ENCODE measurements at regions not wholly inside any gene's neighbourhood (a gene's known extent, or its start where the extent isn't known, plus 50 kb on each side); places are given as distances from the start of the nearest gene placed in this dataset.
"Not testable (repeated sequence)": the region's sequence is repeated elsewhere in the genome, so short reads cannot be mapped to it uniquely, and the experiment has no call there.

GRCh38 chr2:175755169-175755568 lies 246.9 kb downstream of the LNPK start:
- DNase-seq = no peak

- no peak for DNase-seq
These were observed 251.9 kb downstream of the LNPK start for GRCh38 chr2:175750195-175750594.

- DNase-seq = no peak
These were observed 256.2 kb downstream of the LNPK start for GRCh38 chr2:175745911-175746310.

DNA sequence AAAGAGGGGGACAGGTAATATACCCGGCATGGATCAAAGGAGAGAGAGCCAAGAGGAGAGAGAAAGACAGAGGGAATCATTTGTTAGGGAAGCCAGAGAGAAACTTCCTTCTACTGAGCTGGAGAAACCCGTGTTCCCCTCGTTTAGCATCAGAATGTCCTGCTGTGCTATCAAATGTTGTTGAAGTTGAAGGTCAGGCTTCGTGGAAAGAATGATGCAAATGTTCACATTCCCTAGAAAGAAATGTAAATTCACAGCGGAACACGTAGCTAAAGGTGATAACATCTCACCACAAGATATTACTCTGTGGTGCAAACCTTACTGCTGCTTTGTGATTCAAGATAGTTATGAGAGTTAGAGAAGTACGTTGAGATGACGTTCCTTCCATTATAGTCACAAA lies 258.1 kb downstream of the LNPK start:
- DNase-seq = no peak

DNA sequence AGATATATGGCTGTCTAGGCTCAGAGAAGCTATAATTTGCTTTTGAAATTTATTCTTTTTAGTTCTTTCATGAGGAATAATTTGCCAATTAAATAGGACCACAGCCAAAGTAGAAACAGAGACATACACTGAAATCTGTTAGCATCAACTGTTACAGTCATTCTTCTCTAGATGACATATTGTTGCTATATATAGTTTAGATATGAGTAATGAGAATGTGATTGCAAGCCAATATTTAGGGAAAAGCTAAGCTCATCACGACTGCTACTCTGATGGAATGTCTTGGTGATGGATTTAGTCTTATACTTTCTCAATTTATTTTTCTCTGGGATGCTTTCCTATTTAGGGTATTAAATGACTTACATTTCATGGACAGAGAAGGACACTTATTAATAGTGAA lies 259.1 kb downstream of the LNPK start:
- DNase-seq = no peak

GRCh38 chr2:175742367-175742766 lies 259.7 kb downstream of the LNPK start:
- no peak for DNase-seq

DNA sequence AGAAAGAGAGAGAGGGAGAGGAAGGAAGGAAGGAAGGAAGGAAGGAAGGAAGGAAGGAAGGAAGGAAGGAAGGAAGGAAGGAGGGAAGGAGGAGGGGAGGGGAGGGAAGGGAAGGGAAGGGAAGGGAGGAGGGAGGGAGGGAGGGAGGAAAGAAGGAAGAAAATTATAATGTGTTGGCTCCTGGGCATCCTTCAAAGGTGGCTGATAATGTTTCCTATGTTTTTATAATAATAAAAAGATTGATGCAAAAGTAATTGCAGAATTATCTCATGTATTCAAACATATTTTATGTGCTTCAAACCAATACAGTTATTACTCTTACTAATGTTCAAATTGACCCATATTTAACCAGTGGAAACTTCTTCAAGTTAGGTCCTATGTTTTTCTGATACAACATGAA lies 260.9 kb downstream of the LNPK start:
- DNase-seq = no peak

GRCh38 chr2:175737722-175738361 lies 264.2 kb downstream of the LNPK start:
- DNase-seq = no peak

DNA sequence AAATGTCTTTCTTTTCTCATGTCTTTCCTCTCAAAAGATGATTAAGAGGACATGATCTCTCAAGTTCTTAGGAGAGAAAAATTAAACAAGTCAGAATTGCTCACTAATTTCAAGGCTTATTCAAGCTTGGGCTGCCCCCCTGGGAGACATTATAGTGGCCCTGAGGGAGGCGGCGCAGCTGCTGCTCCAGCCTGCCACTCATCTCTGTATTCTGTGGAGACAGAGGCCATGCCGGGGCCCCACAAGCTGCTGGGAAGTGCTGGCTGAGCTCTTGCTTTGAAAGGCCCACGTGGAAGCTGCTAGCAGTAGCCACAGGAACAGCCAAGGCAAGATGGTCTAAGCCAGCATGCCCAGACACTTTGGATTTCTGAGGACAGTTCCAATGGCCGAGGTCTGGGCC lies 267.4 kb downstream of the LNPK start:
- DNase-seq = no peak

DNA sequence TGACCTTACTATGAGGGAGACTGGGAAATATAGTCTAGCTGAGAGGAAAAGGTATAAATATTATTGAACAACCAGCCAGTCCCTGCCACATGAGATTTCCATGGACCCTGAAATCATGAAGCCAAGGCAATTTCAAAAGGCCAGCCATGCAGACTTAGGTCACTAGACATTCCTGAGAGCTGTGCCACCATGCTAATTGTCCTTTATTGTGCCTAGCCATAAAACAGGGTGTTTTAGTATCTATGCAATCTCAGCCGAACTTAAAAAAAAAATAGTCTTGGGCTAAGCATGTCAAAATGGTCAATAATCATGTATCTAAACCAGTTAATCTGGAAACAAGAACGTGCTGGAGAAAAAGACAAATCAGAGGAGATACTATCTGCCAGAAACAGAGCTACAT lies 269.5 kb downstream of the LNPK start:
- DNase-seq = no peak

GRCh38 chr2:175730050-175730449 lies 272.0 kb downstream of the LNPK start:
- no peak for DNase-seq

- DNase-seq = no peak
These were observed 272.9 kb downstream of the LNPK start for GRCh38 chr2:175729049-175729706.

GRCh38 chr2:175728032-175728431 lies 274.0 kb downstream of the LNPK start:
- peak; percentile 5 for DNase-seq

GRCh38 chr2:175726223-175726622 lies 275.8 kb downstream of the LNPK start:
- no peak for DNase-seq

- DNase-seq = peak; percentile 23
These were observed 292.8 kb downstream of the LNPK start for GRCh38 chr2:175709248-175709647.

GRCh38 chr2:175707322-175707721 lies 294.7 kb downstream of the LNPK start:
- no peak for DNase-seq

- DNase-seq = not testable (repeated sequence)
These were observed 297.5 kb downstream of the LNPK start for GRCh38 chr2:175704568-175704967.

DNA sequence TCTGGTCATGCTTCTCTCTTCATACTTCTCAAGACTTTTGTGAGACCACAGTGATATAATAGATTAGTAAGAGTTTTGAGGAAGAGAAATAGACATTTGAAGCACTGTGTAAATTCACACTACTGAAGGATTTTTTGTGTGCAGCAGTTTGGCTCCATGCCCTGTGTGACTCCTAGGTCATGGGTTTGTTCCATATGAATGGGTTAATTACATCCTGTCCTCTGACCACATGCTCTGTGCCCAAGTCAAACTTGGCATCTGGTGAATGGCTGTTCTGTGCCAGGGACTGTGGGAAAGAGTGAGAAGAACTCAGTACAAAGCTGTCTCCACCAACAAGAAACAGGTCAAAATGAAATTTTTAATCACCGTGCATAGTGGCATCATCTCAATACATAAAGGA lies 304.0 kb downstream of the LNPK start:
- DNase-seq = peak; percentile 50

GRCh38 chr2:175690113-175690837 lies 311.8 kb downstream of the LNPK start:
- DNase-seq = peak; percentile 62

- no peak for DNase-seq
These were observed 313.8 kb downstream of the LNPK start for GRCh38 chr2:175688243-175688642.

DNA sequence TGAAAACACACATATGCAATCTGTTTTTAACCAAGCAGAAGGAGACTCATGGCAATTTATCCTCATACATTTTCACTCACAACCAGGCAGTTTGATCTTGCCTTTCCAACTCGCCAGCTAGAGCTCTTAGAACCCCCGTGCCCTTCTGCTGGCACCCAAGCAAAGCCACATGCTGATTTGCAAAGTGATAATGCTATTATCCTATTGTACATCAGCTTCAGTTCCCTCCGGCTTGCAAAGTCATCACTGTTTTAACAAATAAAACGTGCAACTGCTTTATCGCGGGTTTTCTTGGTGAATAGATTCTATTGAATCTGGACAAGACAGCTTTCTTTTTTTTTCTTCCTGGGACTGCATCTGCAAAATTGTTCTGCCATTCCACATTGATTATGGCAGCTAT lies 314.6 kb downstream of the LNPK start:
- no peak for DNase-seq

DNA sequence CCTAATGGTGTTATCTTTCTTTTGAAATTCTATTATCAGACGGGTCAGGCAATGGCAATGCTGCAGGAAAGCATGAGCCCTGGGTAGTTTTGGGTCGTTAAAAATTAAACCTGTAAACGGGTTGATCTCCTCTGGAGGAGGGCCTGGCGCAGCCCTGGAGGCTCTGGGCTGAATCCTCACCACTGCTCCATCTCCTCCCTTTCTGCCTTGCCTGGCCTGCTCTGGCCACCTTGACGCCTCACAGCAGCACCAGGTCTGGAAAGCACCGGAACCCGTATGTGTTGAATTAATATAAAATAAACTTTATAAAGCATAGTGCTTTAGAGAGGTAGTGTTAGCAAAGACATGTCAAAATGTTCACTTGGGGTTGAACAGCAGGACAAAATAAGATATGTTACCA lies 316.1 kb downstream of the LNPK start:
- DNase-seq = no peak

- no peak for DNase-seq
These were observed 317.6 kb downstream of the LNPK start for GRCh38 chr2:175684466-175684865.

- DNase-seq = no peak
These were observed 322.3 kb downstream of the LNPK start for GRCh38 chr2:175679728-175680127.
